ENCODE measurements at regions not wholly inside any gene's neighbourhood (a gene's known extent, or its start where the extent isn't known, plus 50 kb on each side); places are given as distances from the start of the nearest gene placed in this dataset.

DNA sequence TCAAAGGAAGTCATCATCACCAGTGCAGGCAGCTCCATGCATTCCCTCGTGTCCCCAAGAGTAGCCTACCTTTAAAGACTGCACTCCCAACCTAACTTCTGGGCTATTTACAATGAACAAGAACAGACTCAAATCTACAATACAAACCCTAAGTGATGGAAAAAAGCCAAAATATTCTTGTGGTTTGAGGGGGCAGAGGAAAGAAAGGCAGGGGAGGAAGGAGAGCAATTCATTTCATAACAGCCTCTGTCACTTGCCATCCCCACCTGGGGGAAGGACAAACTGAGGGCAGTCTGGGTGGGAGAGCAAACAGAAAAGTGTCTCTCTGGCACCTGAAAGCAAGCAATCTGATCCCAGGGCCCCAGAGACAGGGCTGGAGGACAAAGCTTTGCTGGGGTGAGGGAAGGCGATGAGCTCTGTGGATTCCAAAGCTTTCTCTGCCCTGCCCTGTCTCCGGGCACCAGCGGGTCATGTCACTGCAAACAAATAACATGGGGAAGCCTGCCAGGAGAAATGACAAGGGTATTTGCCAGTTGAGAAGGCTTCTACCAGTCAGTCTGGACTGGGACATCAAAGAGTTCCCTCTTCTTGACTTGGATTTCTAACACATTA is 528.0 kb upstream of the TNP1 start:
- DNase-seq (ENCODE audit: low read depth in 2 of 2, low spot score in 1 of 2): no peak

DNA sequence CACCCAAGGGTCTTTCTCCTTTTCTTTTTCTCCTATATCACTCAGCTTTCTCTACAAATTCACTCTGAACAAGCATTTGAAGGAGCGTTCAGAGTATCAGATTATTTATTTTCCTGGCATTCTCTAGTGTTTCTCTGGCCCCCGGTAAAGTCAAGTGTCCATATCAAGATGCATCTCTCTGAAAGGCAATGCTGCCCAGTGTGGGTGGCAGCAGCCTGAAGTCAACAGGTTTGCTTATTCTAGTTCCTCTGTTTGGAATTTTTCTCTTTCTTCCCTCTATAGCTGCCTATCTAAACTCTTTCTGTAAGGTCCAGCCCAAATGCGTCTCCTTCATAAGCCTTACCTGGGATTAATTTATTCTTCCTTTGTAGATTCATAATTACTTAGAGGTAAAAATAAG is 526.2 kb upstream of the TNP1 start:
- DNase-seq (ENCODE audit: low read depth in 2 of 2, low spot score in 1 of 2): no peak

- DNase-seq (ENCODE audit: low read depth in 2 of 2, low spot score in 1 of 2): no peak
These were observed 523.8 kb upstream of the TNP1 start for GRCh38 chr2:217383620-217384019.

- no peak for DNase-seq (ENCODE audit: low read depth in 2 of 2, low spot score in 1 of 2)
These were observed 522.9 kb upstream of the TNP1 start for GRCh38 chr2:217382794-217383193.

GRCh38 chr2:217379807-217380206 is 519.9 kb upstream of the TNP1 start:
- DNase-seq (ENCODE audit: low read depth in 2 of 2, low spot score in 1 of 2): no peak

- no peak for DNase-seq (ENCODE audit: low read depth in 2 of 2, low spot score in 1 of 2)
These were observed 512.9 kb upstream of the TNP1 start for GRCh38 chr2:217372794-217373193.

- DNase-seq (ENCODE audit: low read depth in 2 of 2, low spot score in 1 of 2): no peak
These were observed 511.9 kb upstream of the TNP1 start for GRCh38 chr2:217371781-217372213.

DNA sequence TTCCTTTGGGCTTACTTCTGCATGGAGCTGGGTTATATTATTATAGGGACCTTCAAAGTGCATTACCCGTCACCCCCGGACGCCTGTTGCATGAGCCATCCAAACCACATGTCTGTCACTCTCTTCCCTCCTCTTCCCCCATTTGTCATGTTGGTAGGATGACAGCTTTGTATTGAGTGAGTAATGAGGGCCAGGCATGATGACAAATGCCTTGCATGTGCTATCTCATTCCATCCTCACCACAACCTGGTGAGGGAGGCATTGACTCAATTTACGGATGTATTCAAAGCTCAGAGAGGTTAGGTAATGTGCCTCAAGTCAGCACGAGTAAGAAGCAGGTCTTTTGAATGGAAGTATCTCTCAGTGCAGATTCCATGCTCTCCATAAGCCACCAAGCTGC is 510.5 kb upstream of the TNP1 start:
- DNase-seq (ENCODE audit: low read depth in 2 of 2, low spot score in 1 of 2): no peak

- no peak for DNase-seq (ENCODE audit: low read depth in 2 of 2, low spot score in 1 of 2)
These were observed 507.6 kb upstream of the TNP1 start for GRCh38 chr2:217367464-217367863.

DNA sequence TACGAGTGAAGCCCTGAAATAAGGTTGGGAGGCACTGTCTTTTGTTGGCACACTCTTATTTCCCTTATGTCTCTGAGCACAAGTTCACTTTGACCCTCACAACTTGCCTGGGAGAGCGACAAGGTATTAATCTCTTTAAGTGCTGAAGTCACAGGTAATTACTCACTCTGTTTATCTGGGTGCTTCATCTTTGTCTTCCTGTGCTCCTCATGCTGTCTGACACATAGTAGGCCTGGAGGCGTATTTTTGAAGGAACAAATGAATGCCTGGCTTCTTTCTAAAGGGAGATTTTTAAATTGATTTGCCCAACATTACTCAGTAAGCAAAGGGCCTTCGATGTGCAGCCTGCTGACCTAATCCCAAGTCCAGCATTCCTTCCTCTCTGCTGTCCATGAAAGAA is 507.1 kb upstream of the TNP1 start:
- DNase-seq (ENCODE audit: low read depth in 2 of 2, low spot score in 1 of 2): no peak

- DNase-seq (ENCODE audit: low read depth in 2 of 2, low spot score in 1 of 2): no peak
These were observed 506.5 kb upstream of the TNP1 start for GRCh38 chr2:217366266-217366895.

DNA sequence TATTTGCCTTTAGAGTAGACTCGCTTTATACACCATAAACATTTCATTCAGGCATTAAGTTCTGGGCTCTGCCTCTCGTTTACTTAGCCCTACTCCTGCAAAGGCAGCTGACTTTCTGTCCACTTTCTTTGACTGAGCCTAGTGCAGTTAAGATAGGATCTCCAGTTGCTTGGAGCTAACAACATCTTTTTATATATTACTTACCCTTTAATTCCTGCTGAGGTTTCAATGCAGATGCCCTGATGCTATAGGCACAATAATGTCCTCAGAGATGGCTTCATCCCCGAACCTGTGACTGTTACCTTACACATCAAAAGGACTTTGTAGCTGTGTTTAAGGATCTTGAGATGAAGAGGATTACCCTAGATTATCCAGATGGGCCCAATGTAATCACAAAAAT is 505.8 kb upstream of the TNP1 start:
- DNase-seq (ENCODE audit: low read depth in 2 of 2, low spot score in 1 of 2): no peak

GRCh38 chr2:217364224-217364623 is 504.4 kb upstream of the TNP1 start:
- DNase-seq (ENCODE audit: low read depth in 2 of 2, low spot score in 1 of 2): no peak

DNA sequence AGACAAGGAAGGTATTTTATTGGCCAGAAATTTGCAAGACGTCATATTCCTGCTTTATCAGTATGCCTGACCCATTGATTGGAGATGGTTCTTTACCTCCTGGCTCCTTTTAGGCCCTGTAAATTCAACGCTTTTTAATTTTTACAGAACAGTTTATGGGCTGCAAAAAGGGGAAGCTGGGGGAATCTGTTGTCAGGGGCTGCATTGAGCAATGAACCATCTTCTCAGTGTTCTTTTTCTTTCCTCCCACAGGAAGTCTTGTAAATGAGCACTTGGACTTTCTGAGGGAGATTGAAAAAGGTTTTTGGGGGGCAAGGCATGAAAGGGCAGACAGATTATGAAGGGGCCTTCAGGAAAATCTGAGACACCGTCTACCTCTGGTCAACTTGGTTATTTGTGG is 503.6 kb upstream of the TNP1 start:
- no peak for DNase-seq (ENCODE audit: low read depth in 2 of 2, low spot score in 1 of 2)

GRCh38 chr2:217362710-217363109 is 502.8 kb upstream of the TNP1 start:
- DNase-seq (ENCODE audit: low read depth in 2 of 2, low spot score in 1 of 2): no peak

DNA sequence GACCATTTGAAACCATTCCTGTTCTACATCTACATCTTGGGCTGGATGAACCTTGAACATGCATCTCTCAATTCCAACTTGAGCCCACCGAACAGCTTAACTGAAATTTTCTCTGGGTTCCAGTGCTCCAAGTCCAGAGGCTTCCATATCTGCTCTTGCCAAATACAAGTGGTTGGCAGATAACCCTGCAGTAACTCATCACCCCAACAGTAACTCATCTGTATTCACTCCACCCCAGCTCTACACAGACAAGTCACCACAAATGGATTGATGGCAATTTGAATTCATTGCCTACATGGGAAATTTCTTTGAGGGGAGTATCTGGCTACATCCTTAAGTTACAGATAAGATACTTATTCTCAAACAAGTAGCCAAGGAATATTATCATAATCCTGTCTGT is 502.4 kb upstream of the TNP1 start:
- no peak for DNase-seq (ENCODE audit: low read depth in 2 of 2, low spot score in 1 of 2)

GRCh38 chr2:217361483-217361880 is 501.6 kb upstream of the TNP1 start:
- no peak for DNase-seq (ENCODE audit: low read depth in 2 of 2, low spot score in 1 of 2)

DNA sequence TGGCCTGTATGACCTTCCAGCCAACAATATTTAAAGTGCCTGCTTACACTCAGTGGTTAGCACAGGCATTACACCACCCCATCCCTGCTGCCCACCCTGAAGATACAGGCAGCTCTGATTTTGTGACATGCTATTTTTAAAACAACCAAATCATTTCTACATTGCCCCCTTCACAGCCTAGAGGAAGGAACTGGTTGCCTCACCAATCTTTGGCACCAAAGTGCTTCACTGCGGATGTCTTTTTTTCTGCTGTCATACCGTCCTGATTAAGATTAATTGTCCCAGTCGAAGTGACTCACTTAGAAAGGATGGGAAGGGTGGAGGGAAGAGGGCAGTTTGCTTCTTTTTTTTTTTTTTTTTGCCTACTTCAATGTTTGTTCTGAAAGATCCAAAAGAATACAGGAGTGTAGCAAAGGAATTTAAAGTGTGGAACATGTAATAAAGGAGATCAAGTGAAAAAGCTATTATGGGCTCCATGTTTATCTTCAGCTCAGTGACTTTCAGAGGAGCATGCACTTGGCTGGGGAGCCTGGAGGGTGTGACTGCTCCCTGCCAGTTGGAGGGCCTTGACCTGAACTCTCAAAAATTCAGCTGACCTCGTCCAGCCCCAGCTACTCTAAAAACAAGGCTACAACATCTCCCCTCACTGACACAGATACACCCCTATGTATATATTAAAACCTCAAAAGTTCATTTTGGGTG is 501.1 kb upstream of the TNP1 start:
- no peak for DNase-seq (ENCODE audit: low read depth in 2 of 2, low spot score in 1 of 2)

DNA sequence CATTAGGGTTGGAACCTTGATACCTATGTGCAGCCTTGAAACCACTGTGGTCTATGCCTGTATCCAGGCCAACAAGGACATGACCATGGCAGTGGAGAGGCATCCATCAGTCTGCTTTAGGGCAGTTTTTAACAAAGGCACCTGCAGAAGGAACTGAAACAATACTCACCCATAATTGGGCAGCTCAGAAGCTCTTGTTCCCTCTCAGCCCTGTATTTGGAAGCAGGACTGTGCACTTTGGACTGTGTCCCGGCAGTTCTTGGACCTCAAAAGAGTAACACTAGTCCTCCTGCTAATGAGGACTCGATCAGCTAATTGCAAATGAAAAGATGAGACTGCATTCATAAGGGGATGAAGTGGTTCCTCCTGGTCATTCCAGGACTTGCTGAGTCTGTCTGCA is 500.2 kb upstream of the TNP1 start:
- no peak for DNase-seq (ENCODE audit: low read depth in 2 of 2, low spot score in 1 of 2)

DNA sequence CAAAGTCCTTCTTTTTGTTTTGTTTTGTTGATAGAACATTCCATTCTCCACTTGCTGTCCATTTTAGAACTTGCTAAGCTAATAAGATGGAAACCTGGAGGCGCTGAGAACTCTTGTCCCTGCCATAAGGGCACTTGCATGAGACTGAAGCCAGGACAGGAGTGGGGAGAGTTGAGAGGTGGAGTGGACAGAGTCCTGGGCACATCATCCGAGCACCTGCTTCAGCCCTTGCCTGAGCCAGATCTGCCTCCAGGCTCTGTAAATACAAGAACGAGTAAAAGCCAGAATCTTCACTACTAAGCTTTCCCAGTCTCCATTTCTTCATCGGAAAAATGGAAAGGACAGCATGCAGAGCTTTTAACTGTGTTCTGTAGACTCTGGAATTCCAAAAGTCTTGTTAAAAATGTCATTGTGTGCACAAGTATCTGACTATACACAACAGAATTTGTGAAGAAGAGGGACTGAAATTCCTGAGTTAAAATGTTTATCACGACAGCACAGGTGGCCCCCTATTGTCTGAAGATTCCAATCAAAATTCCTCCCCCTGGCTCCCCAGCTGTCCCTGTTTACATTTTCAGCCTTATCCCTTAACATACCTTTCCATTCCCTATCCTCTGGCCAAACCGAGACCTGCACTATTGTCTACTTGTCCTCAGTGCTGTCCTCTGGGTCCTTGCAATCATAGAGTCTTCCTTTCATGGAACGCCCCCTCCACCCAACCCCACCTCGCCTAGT is 498.2 kb upstream of the TNP1 start:
- no peak for DNase-seq (ENCODE audit: low read depth in 2 of 2, low spot score in 1 of 2)

- DNase-seq (ENCODE audit: low read depth in 2 of 2, low spot score in 1 of 2): no peak
These were observed 496.9 kb upstream of the TNP1 start for GRCh38 chr2:217356781-217357180.

DNA sequence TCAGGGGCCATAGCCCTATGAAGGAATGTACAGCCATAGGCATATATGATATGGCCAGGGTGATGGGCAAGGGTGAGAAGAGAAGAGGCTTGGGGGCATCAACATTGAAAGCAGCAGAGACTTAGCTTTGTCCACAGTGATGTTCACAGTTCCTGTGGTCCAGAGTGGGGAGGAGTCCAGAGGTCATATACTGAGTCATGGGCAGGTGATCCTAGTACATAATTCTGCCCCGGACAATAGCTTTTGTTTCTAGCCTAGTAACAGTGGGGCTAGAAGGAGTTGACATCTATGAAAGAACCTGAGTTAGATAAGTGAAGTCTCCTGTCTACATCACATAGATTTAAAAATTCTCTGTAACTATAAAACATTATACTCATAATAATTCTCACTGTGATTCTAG is 496.3 kb upstream of the TNP1 start:
- DNase-seq (ENCODE audit: low read depth in 2 of 2, low spot score in 1 of 2): no peak

All from stimulated activated CD8-positive, alpha-beta memory T cell treated with anti-CD3 and anti-CD28 coated beads, Interleukin-4, amount 100 ng/mL, for 1 hour (primary cell).